Kasumi-1 (cell line): ENCODE measurements at regions not wholly inside any gene's neighbourhood (a gene's known extent, or its start where the extent isn't known, plus 50 kb on each side); places are given as distances from the start of the nearest gene placed in this dataset.

Experiments used
- DNase-seq, 2 experiments: peaks; one replicate each; lab custom pipeline; 2025; lab: John Stamatoyannopoulos, UW

- DNase-seq = no peak
These were observed 1578.4 kb upstream of the IGFBP7 start for GRCh38 chr4:58688568-58688967.

- no peak for DNase-seq
These were observed 1569.7 kb upstream of the IGFBP7 start for GRCh38 chr4:58679886-58680285.

GRCh38 chr4:58679051-58679450 lies 1568.9 kb upstream of the IGFBP7 start:
- DNase-seq = no peak

- DNase-seq = peak; percentile 45 to 74
These were observed 1559.6 kb upstream of the IGFBP7 start for GRCh38 chr4:58669783-58670182.

- no peak for DNase-seq
These were observed 1555.5 kb upstream of the IGFBP7 start for GRCh38 chr4:58665649-58666048.

- no peak for DNase-seq
These were observed 1548.5 kb upstream of the IGFBP7 start for GRCh38 chr4:58658701-58659100.

GRCh38 chr4:58653251-58653650 lies 1543.1 kb upstream of the IGFBP7 start:
- DNase-seq = no peak

GRCh38 chr4:58649226-58649625 lies 1539.0 kb upstream of the IGFBP7 start:
- no peak for DNase-seq

GRCh38 chr4:58646126-58646525 lies 1535.9 kb upstream of the IGFBP7 start:
- no peak for DNase-seq

- DNase-seq = no peak
These were observed 1534.4 kb upstream of the IGFBP7 start for GRCh38 chr4:58644549-58644948.

- no peak for DNase-seq
These were observed 1526.2 kb upstream of the IGFBP7 start for GRCh38 chr4:58636381-58636780.

- DNase-seq = no peak
These were observed 1507.0 kb upstream of the IGFBP7 start for GRCh38 chr4:58617226-58617625.

GRCh38 chr4:58611012-58611411 lies 1500.8 kb upstream of the IGFBP7 start:
- DNase-seq = no peak

GRCh38 chr4:58606303-58606702 lies 1496.1 kb upstream of the IGFBP7 start:
- DNase-seq = no peak

GRCh38 chr4:58603951-58604350 lies 1493.8 kb upstream of the IGFBP7 start:
- DNase-seq = no peak

- no peak for DNase-seq
These were observed 1492.7 kb upstream of the IGFBP7 start for GRCh38 chr4:58602731-58603359.

- no peak for DNase-seq
These were observed 1491.8 kb upstream of the IGFBP7 start for GRCh38 chr4:58602022-58602421.

GRCh38 chr4:58600290-58600689 lies 1490.1 kb upstream of the IGFBP7 start:
- DNase-seq = no peak

- DNase-seq = no peak
These were observed 1480.5 kb upstream of the IGFBP7 start for GRCh38 chr4:58590722-58591121.

- DNase-seq = no peak
These were observed 1477.7 kb upstream of the IGFBP7 start for GRCh38 chr4:58587856-58588255.

- DNase-seq = no peak
These were observed 1456.1 kb upstream of the IGFBP7 start for GRCh38 chr4:58566260-58566659.

GRCh38 chr4:58564695-58565475 lies 1454.7 kb upstream of the IGFBP7 start:
- DNase-seq = no peak

- no peak for DNase-seq
These were observed 1451.0 kb upstream of the IGFBP7 start for GRCh38 chr4:58561170-58561569.

GRCh38 chr4:58560736-58561135 lies 1450.6 kb upstream of the IGFBP7 start:
- DNase-seq = no peak
